Heart left ventricle (tissue), 13 donors: ENCODE measurements at regions not wholly inside any gene's neighbourhood (a gene's known extent, or its start where the extent isn't known, plus 50 kb on each side); places are given as distances from the start of the nearest gene placed in this dataset.

Experiments used
- POLR2A ChIP-seq, 2 donors: fragments of 450-650 bp; IDR thresholded peaks; one replicate each; pipeline ENCODE4 v1.6.1; 2017; ENCODE audit warnings: antibody characterized with exemption in 2 of 2, mild to moderate bottlenecking in 2 of 2, moderate library complexity in 2 of 2
- TF ChIP-seq, protein P1 (sequence below), 12 donors: fragments of 200-600 bp; sonication (generic) in 4 of 12; IDR thresholded peaks; one replicate each; pipeline versions ENCODE4 v1.5.0 to v1.8.0; 2018 to 2022; ENCODE audit warnings: antibody characterized with exemption in 12 of 12, mild to moderate bottlenecking in 5 of 12
- donor health status: ischemic (EF 13 %, LVEDD 7.1; RV severe dilation, severe dysfunction).
- donor health status: DM: no; HTN: yes; CAD: no.
- donor health status: DM: no; HTN: no; CAD: no.
- donor health status: ischemic (EF 25% LVEDD 6.9; RV normal size, moderate dysfunction).
- donor health status: ischemic (EF 25% LVEDD 5.7; RV mildly dilated, moderate dysfunction).
- donor health status: ischemic (EF 35%, LVEDD 5.7; RV mildly dilated, moderate dysfunction).
- donor health status: nonischemic (EF 11% LVEDD 7.7; RV severe dilation, severe dysfunction).
- donor health status: DM: yes; HTN: yes; CAD: no.
- donor health status: PGD.
- donor health status: ischemic (EF 29% LVEDD 5.4; RV normal size, mild dysfunction).
- donor health status: nonischemic (EF 23%, LVEDD 6.1; RV moderate dilation, normal function).

DNA sequence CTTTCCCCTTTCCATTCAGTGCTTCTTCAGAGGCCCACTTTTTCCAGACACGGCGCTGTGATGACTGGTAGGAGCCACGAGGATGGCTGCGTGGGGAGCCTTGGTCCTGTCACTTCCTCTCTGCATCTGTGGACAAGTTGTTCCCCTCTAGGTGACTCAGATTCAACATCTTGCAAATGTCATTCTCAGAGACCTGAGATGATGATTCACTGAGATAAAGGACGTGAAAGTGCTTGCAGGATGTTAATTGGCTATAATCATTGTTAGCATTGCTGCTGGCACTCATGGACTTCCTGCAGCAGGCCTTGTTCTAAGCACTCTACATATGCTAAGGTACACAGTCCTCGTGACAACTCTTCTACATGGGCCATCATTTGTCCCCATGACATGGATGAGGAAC, 489.8 kb upstream of the ZMIZ1 start:
- TF ChIP-seq, protein P1, sequence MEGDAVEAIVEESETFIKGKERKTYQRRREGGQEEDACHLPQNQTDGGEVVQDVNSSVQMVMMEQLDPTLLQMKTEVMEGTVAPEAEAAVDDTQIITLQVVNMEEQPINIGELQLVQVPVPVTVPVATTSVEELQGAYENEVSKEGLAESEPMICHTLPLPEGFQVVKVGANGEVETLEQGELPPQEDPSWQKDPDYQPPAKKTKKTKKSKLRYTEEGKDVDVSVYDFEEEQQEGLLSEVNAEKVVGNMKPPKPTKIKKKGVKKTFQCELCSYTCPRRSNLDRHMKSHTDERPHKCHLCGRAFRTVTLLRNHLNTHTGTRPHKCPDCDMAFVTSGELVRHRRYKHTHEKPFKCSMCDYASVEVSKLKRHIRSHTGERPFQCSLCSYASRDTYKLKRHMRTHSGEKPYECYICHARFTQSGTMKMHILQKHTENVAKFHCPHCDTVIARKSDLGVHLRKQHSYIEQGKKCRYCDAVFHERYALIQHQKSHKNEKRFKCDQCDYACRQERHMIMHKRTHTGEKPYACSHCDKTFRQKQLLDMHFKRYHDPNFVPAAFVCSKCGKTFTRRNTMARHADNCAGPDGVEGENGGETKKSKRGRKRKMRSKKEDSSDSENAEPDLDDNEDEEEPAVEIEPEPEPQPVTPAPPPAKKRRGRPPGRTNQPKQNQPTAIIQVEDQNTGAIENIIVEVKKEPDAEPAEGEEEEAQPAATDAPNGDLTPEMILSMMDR (IDR thresholded peaks at IDR 0.05) = no peak
- TF ChIP-seq POLR2A (IDR thresholded peaks at IDR 0.05) = no peak
